GM23338 (cell line): ENCODE measurements at regions not wholly inside any gene's neighbourhood (a gene's known extent, or its start where the extent isn't known, plus 50 kb on each side); places are given as distances from the start of the nearest gene placed in this dataset.

Experiments
- ATAC-seq: fragments of 200-7000 bp; cut with Tn5 transposase; 3 replicates; pipeline ENCODE4 v1.9.1; 2020
- DNase-seq: peaks from one replicate; pipeline ENCODE4 v3.0.0-alpha.2; 2015; ENCODE audit warnings: low spot score
- H2AFZ ChIP-seq: fragments of 200-600 bp; sonication (generic); 2 replicates; pipeline ENCODE4 v1.8.0; 2016; ENCODE audit warnings: antibody characterized with exemption, mild to moderate bottlenecking, moderate library complexity
- H3F3A ChIP-seq: fragments of 200-600 bp; sonication (generic); replicated peaks from 2 replicates; pipeline ENCODE4 v1.8.0; 2017; ENCODE audit warnings: antibody characterized with exemption, mixed run types, low read depth
- H3K27ac ChIP-seq: fragments of 200-600 bp; sonication (generic); 2 replicates; pipeline ENCODE4 v1.6.1; 2016; ENCODE audit warnings: low read depth
- H3K27me3 ChIP-seq: fragments of 200-600 bp; sonication (generic); 2 replicates; pipeline ENCODE4 v1.8.0; 2016; ENCODE audit warnings: mild to moderate bottlenecking, mixed run types, moderate library complexity; ENCODE audit not compliant: insufficient read depth
- H3K36me3 ChIP-seq: fragments of 200-600 bp; sonication (generic); 2 replicates; pipeline ENCODE4 v1.8.0; 2016; ENCODE audit warnings: mild to moderate bottlenecking; ENCODE audit not compliant: insufficient read depth
- H3K4me1 ChIP-seq: fragments of 200-600 bp; sonication (generic); 2 replicates; pipeline ENCODE4 v1.8.0; 2016; ENCODE audit warnings: mild to moderate bottlenecking, moderate library complexity; ENCODE audit not compliant: insufficient read depth
- H3K4me2 ChIP-seq: fragments of 200-600 bp; sonication (generic); 2 replicates; pipeline ENCODE4 v1.7.1; 2017; ENCODE audit warnings: mixed run types
- H3K4me3 ChIP-seq: fragments of 200-600 bp; sonication (generic); 2 replicates; pipeline ENCODE4 v1.6.1; 2016; ENCODE audit warnings: mixed run types
- H3K79me2 ChIP-seq: fragments of 200-600 bp; sonication (generic); replicated peaks from 2 replicates; pipeline ENCODE4 v1.8.0; 2017; ENCODE audit warnings: mild to moderate bottlenecking; ENCODE audit not compliant: insufficient read depth
- H3K9me2 ChIP-seq: fragments of 200-600 bp; sonication (generic); 2 replicates; pipeline ENCODE4 v1.8.0; 2017; ENCODE audit not compliant: insufficient read depth
- H4K20me1 ChIP-seq: fragments of 200-600 bp; sonication (generic); replicated peaks from 2 replicates; pipeline ENCODE4 v1.8.0; 2017; ENCODE audit warnings: mild to moderate bottlenecking; ENCODE audit not compliant: insufficient read depth
- H3K27ac Mint-ChIP-seq: 2 replicates; pipeline ENCODE4 v1.8.0; 2020; ENCODE audit warnings: inconsistent platforms, mild to moderate bottlenecking, moderate library complexity, mixed read lengths
- H3K27me3 Mint-ChIP-seq: 3 replicates; pipeline ENCODE4 v1.8.0; 2022; ENCODE audit warnings: low read depth, mild to moderate bottlenecking, moderate library complexity, mixed read lengths, inconsistent platforms; ENCODE audit not compliant: insufficient read depth, poor library complexity
- H3K36me3 Mint-ChIP-seq: 3 replicates; pipeline ENCODE4 v1.8.0; 2021; ENCODE audit warnings: low read depth, mild to moderate bottlenecking, inconsistent platforms, moderate library complexity, mixed read lengths
- H3K4me1 Mint-ChIP-seq: 3 replicates; pipeline ENCODE4 v1.8.0; 2020; ENCODE audit warnings: mild to moderate bottlenecking, inconsistent platforms, mixed read lengths
- H3K4me3 Mint-ChIP-seq: 3 replicates; pipeline ENCODE4 v1.8.0; 2021; ENCODE audit warnings: moderate library complexity, mild to moderate bottlenecking, inconsistent platforms, mixed read lengths
- H3K9me3 Mint-ChIP-seq: 3 replicates; pipeline ENCODE4 v1.8.0; 2020; ENCODE audit warnings: moderate library complexity, mild to moderate bottlenecking, inconsistent platforms, mixed read lengths
- CREB1 ChIP-seq: fragments of 250-450 bp; sonication (Bioruptor Pico); IDR thresholded peaks from 2 replicates; pipeline ENCODE4 v1.5.0; 2020; ENCODE audit warnings: low read depth, mild to moderate bottlenecking, moderate library complexity
- EZH2 ChIP-seq: fragments of 200-600 bp; sonication (generic); IDR thresholded peaks from one replicate; pipeline ENCODE4 v1.8.0; 2017; ENCODE audit warnings: antibody characterized with exemption, mild to moderate bottlenecking, low read depth; ENCODE audit not compliant: unreplicated experiment
- EZH2phosphoT487 ChIP-seq: fragments of 200-600 bp; sonication (generic); IDR thresholded peaks from one replicate; pipeline ENCODE4 v1.8.1; 2018; ENCODE audit warnings: antibody characterized with exemption; ENCODE audit not compliant: unreplicated experiment
- JUNB ChIP-seq: IDR thresholded peaks from one replicate; pipeline ENCODE4 v1.6.1; 2016; ENCODE audit warnings: antibody characterized with exemption; ENCODE audit not compliant: unreplicated experiment
- NANOG ChIP-seq: IDR thresholded peaks from 2 replicates; pipeline ENCODE4 v1.6.1; 2016; ENCODE audit warnings: antibody characterized with exemption, borderline replicate concordance
- POLR2AphosphoS5 ChIP-seq: IDR thresholded peaks from 2 replicates; pipeline ENCODE4 v1.6.1; 2016; ENCODE audit warnings: antibody characterized with exemption, low read depth
- STAT1 ChIP-seq: IDR thresholded peaks from one replicate; pipeline ENCODE4 v1.6.1; 2016; ENCODE audit warnings: antibody characterized with exemption; ENCODE audit not compliant: unreplicated experiment
- ZNF114 ChIP-seq: fragments of 250-450 bp; sonication (Bioruptor Pico); IDR thresholded peaks from 2 replicates; pipeline ENCODE4 v1.5.0; 2020; ENCODE audit warnings: mild to moderate bottlenecking, moderate library complexity
- ZNF331 ChIP-seq: fragments of 250-450 bp; sonication (Bioruptor Pico); IDR thresholded peaks from 2 replicates; pipeline ENCODE4 v1.5.0; 2020; ENCODE audit warnings: low read depth, mild to moderate bottlenecking, moderate library complexity
- TF ChIP-seq, protein P1 (sequence below): fragments of 250-450 bp; sonication (Bioruptor Pico); IDR thresholded peaks from 2 replicates; pipeline ENCODE4 v1.5.0; 2020; ENCODE audit warnings: mild to moderate bottlenecking, moderate library complexity
- TF ChIP-seq, protein P2 (sequence below), 2 experiments: fragments of 200-600 bp in 1 of 2; sonication (generic) in 1 of 2; conservative IDR thresholded peaks; 2 replicates each; pipeline versions ENCODE4 v1.5.1 to v1.6.1; 2016 to 2017; ENCODE audit warnings: antibody characterized with exemption in 2 of 2, low read depth in 2 of 2, mild to moderate bottlenecking in 2 of 2, moderate library complexity in 1 of 2
- TF ChIP-seq, protein P3 (sequence below): IDR thresholded peaks from one replicate; pipeline ENCODE4 v1.6.1; 2018; ENCODE audit warnings: antibody characterized with exemption; ENCODE audit not compliant: unreplicated experiment
- TF ChIP-seq, protein P4 (sequence below): IDR thresholded peaks from 2 replicates; pipeline ENCODE4 v1.6.1; 2016; ENCODE audit warnings: antibody characterized with exemption

DNA sequence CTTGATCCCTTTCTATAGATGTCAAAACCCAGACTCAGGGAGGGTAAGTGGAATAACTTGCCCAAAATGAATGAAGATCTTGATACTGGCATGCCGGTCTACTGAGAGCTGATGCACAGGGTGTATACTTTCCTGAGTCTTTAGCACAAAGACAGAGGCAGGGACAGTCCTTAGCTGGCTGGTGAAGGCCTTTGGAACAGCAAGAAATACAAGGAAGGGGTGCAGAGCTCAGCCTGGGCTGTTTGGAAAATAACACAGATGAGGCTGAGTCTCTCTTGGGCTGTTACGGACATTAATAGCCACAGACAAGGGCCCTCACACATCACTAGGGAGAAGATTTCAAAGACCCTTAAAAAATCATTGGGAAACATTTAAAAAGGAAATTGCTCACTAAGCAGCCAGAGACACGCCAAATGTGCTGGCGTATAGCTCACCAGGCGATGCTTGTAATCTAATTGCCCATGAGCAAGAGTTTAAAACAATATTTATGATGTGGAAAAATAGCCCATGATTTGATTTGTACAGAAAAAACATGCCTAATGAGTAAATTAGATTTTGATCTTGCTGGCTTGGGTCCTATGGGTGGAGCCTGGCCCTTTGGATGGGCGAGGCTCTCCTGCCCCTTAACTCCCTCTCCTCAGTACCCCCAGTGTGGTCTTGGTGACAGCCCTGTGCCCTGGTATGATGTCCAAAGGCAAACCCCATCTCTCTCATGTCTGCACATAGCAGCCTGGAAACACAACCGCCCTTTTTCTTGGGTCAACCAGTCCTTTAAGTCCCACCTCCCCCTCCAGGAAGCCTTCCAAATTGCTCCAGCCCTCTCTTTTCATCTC is 81.8 kb upstream of the MRPS22 start:
- Histone ChIP-seq H3K79me2 (no peaks in the 10 kb centered on the region), H3K9me2 (no peaks in the 10 kb centered on the region), H3K36me3 (no peaks in the 10 kb centered on the region), H3K4me3 (no peak overlapping the region), H3K27me3 (no peaks in the 10 kb centered on the region), H4K20me1 (no peaks in the 10 kb centered on the region), H3K4me1 (0 out of 2 replicates have a peak, but pooled peaks cover 4% of the 10 kb centered on the region), H3F3A (no peaks in the 10 kb centered on the region), H2AFZ (no peak overlapping the region), H3K27ac (no peak overlapping the region), H3K4me2 (no peak overlapping the region)
- H3K9me3 Mint-ChIP-seq = no peaks in the 10 kb centered on the region
- no peak for DNase-seq
- no peak overlapping the region for H3K4me3 Mint-ChIP-seq
- H3K4me1 Mint-ChIP-seq = peaks cover 10% of the 10 kb centered on the region
- H3K36me3 Mint-ChIP-seq = no peaks in the 10 kb centered on the region
- H3K27ac Mint-ChIP-seq = no peak overlapping the region
- peaks cover 3% of the 10 kb centered on the region for H3K27me3 Mint-ChIP-seq
- no peak for TF ChIP-seq EZH2
- TF ChIP-seq, protein P1, sequence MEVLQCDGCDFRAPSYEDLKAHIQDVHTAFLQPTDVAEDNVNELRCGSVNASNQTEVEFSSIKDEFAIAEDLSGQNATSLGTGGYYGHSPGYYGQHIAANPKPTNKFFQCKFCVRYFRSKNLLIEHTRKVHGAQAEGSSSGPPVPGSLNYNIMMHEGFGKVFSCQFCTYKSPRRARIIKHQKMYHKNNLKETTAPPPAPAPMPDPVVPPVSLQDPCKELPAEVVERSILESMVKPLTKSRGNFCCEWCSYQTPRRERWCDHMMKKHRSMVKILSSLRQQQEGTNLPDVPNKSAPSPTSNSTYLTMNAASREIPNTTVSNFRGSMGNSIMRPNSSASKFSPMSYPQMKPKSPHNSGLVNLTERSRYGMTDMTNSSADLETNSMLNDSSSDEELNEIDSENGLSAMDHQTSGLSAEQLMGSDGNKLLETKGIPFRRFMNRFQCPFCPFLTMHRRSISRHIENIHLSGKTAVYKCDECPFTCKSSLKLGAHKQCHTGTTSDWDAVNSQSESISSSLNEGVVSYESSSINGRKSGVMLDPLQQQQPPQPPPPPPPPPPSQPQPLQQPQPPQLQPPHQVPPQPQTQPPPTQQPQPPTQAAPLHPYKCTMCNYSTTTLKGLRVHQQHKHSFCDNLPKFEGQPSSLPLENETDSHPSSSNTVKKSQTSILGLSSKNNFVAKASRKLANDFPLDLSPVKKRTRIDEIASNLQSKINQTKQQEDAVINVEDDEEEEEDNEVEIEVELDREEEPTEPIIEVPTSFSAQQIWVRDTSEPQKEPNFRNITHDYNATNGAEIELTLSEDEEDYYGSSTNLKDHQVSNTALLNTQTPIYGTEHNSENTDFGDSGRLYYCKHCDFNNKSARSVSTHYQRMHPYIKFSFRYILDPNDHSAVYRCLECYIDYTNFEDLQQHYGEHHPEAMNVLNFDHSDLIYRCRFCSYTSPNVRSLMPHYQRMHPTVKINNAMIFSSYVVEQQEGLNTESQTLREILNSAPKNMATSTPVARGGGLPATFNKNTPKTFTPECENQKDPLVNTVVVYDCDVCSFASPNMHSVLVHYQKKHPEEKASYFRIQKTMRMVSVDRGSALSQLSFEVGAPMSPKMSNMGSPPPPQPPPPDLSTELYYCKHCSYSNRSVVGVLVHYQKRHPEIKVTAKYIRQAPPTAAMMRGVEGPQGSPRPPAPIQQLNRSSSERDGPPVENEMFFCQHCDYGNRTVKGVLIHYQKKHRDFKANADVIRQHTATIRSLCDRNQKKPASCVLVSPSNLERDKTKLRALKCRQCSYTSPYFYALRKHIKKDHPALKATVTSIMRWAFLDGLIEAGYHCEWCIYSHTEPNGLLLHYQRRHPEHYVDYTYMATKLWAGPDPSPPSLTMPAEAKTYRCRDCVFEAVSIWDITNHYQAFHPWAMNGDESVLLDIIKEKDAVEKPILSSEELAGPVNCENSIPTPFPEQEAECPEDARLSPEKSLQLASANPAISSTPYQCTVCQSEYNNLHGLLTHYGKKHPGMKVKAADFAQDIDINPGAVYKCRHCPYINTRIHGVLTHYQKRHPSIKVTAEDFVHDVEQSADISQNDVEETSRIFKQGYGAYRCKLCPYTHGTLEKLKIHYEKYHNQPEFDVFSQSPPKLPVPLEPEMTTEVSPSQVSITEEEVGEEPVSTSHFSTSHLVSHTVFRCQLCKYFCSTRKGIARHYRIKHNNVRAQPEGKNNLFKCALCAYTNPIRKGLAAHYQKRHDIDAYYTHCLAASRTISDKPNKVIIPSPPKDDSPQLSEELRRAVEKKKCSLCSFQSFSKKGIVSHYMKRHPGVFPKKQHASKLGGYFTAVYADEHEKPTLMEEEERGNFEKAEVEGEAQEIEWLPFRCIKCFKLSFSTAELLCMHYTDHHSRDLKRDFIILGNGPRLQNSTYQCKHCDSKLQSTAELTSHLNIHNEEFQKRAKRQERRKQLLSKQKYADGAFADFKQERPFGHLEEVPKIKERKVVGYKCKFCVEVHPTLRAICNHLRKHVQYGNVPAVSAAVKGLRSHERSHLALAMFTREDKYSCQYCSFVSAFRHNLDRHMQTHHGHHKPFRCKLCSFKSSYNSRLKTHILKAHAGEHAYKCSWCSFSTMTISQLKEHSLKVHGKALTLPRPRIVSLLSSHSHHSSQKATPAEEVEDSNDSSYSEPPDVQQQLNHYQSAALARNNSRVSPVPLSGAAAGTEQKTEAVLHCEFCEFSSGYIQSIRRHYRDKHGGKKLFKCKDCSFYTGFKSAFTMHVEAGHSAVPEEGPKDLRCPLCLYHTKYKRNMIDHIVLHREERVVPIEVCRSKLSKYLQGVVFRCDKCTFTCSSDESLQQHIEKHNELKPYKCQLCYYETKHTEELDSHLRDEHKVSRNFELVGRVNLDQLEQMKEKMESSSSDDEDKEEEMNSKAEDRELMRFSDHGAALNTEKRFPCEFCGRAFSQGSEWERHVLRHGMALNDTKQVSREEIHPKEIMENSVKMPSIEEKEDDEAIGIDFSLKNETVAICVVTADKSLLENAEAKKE (CRISPR knock-in tag) = no peak
- TF ChIP-seq EZH2phosphoT487 = no peak
- TF ChIP-seq NANOG = no peak
- TF ChIP-seq, protein P2, sequence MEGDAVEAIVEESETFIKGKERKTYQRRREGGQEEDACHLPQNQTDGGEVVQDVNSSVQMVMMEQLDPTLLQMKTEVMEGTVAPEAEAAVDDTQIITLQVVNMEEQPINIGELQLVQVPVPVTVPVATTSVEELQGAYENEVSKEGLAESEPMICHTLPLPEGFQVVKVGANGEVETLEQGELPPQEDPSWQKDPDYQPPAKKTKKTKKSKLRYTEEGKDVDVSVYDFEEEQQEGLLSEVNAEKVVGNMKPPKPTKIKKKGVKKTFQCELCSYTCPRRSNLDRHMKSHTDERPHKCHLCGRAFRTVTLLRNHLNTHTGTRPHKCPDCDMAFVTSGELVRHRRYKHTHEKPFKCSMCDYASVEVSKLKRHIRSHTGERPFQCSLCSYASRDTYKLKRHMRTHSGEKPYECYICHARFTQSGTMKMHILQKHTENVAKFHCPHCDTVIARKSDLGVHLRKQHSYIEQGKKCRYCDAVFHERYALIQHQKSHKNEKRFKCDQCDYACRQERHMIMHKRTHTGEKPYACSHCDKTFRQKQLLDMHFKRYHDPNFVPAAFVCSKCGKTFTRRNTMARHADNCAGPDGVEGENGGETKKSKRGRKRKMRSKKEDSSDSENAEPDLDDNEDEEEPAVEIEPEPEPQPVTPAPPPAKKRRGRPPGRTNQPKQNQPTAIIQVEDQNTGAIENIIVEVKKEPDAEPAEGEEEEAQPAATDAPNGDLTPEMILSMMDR (conservative IDR thresholded peaks at IDR 0.05; ENCODE audit: low read depth in 2 of 2) = no peak
- no peak for TF ChIP-seq ZNF114 (CRISPR knock-in tag)
- TF ChIP-seq, protein P3, sequence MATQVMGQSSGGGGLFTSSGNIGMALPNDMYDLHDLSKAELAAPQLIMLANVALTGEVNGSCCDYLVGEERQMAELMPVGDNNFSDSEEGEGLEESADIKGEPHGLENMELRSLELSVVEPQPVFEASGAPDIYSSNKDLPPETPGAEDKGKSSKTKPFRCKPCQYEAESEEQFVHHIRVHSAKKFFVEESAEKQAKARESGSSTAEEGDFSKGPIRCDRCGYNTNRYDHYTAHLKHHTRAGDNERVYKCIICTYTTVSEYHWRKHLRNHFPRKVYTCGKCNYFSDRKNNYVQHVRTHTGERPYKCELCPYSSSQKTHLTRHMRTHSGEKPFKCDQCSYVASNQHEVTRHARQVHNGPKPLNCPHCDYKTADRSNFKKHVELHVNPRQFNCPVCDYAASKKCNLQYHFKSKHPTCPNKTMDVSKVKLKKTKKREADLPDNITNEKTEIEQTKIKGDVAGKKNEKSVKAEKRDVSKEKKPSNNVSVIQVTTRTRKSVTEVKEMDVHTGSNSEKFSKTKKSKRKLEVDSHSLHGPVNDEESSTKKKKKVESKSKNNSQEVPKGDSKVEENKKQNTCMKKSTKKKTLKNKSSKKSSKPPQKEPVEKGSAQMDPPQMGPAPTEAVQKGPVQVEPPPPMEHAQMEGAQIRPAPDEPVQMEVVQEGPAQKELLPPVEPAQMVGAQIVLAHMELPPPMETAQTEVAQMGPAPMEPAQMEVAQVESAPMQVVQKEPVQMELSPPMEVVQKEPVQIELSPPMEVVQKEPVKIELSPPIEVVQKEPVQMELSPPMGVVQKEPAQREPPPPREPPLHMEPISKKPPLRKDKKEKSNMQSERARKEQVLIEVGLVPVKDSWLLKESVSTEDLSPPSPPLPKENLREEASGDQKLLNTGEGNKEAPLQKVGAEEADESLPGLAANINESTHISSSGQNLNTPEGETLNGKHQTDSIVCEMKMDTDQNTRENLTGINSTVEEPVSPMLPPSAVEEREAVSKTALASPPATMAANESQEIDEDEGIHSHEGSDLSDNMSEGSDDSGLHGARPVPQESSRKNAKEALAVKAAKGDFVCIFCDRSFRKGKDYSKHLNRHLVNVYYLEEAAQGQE = no peak
- no peak for TF ChIP-seq CREB1 (CRISPR knock-in tag)
- TF ChIP-seq ZNF331 (CRISPR knock-in tag) = no peak
- TF ChIP-seq, protein P4, sequence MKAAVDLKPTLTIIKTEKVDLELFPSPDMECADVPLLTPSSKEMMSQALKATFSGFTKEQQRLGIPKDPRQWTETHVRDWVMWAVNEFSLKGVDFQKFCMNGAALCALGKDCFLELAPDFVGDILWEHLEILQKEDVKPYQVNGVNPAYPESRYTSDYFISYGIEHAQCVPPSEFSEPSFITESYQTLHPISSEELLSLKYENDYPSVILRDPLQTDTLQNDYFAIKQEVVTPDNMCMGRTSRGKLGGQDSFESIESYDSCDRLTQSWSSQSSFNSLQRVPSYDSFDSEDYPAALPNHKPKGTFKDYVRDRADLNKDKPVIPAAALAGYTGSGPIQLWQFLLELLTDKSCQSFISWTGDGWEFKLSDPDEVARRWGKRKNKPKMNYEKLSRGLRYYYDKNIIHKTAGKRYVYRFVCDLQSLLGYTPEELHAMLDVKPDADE = no peak
- TF ChIP-seq JUNB = no peak
- TF ChIP-seq STAT1 = no peak
- no peak for TF ChIP-seq POLR2AphosphoS5
- no peak for ATAC-seq
